SK-N-SH treated with all-trans-retinoic acid at 6 μM for 48 hours (cell line): ENCODE measurements at regions not wholly inside any gene's neighbourhood (a gene's known extent, or its start where the extent isn't known, plus 50 kb on each side); places are given as distances from the start of the nearest gene placed in this dataset.

Source experiments
- BACH2 ChIP-seq: fragments of 250-450 bp; sonication (Bioruptor Pico); IDR thresholded peaks from 2 replicates; pipeline ENCODE4 v1.9.0; 2021; ENCODE audit warnings: mild to moderate bottlenecking, borderline replicate concordance
- RARB ChIP-seq: fragments of 250-450 bp; sonication (Bioruptor Pico); IDR thresholded peaks from 2 replicates; pipeline ENCODE4 v1.8.0; 2021; ENCODE audit warnings: mild to moderate bottlenecking, moderate library complexity

GRCh38 chr5:63310644-63311043 is 651.6 kb downstream of the HTR1A start:
- TF ChIP-seq BACH2 (CRISPR knock-in tag) = no peak
- TF ChIP-seq RARB = no peak
